ENCODE measurements at regions not wholly inside any gene's neighbourhood (a gene's known extent, or its start where the extent isn't known, plus 50 kb on each side); places are given as distances from the start of the nearest gene placed in this dataset.

DNA sequence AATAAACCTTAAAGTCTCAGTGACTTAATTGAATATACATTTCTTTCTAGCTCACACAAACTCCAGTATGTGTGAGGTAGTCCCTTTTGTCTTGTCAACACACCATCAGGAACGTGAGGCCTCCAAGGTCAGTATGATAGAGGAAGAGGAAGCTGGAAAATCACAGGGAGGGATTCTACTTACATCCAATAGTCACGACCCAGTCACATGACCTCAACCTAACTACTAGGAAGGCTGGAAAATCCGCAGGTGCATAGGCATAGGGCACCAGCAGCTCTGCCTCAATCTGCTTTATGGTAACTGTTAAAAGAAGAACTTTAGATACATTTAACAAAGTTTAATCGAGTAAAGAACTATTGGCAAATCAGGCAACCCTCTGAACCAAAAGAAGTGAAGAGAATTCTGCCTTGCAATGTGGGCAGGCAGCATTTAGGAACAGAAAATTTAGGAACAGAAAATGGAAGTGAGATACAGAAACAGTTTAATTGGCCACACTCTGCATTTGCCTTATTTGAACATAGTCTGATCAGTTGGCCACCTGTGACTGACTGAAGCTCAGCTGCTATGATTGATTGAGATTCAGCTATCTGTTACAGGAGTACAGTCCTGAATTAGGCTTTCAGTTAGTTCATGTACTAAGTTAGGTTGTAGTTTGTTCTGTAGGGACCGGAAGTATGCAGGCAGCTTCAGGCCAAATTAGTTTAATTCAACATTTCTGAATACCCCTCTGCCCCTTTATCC, 165.0 kb upstream of the PARD3B start:
- DNase-seq (ENCODE audit: low spot score): no peak
- no peak for ATAC-seq (ENCODE audit: low FRiP score)
- TF ChIP-seq, protein P1, sequence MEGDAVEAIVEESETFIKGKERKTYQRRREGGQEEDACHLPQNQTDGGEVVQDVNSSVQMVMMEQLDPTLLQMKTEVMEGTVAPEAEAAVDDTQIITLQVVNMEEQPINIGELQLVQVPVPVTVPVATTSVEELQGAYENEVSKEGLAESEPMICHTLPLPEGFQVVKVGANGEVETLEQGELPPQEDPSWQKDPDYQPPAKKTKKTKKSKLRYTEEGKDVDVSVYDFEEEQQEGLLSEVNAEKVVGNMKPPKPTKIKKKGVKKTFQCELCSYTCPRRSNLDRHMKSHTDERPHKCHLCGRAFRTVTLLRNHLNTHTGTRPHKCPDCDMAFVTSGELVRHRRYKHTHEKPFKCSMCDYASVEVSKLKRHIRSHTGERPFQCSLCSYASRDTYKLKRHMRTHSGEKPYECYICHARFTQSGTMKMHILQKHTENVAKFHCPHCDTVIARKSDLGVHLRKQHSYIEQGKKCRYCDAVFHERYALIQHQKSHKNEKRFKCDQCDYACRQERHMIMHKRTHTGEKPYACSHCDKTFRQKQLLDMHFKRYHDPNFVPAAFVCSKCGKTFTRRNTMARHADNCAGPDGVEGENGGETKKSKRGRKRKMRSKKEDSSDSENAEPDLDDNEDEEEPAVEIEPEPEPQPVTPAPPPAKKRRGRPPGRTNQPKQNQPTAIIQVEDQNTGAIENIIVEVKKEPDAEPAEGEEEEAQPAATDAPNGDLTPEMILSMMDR (IDR thresholded peaks at IDR 0.05): no peak

DNA sequence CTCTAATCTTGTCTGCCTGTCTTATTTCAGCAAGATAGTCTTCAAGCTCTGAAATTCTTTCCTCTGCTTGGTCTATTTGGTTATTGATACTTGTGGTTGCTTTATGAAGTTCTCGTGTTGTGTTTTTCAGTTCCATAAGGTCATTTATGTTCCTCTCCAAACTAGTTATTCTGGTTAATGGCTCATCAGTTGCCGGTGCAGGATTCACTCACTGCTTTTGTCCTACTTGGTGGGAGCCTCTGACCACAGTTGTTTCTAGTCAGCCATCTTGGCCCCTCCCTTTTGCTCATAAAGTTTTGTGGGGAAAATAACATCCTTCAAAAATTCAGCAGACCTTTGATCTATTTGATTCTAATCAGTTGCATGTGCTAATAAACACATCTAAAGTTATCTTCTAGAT, 158.6 kb upstream of the PARD3B start:
- DNase-seq (ENCODE audit: low spot score): no peak
- TF ChIP-seq, protein P1 (IDR thresholded peaks at IDR 0.05): no peak

DNA sequence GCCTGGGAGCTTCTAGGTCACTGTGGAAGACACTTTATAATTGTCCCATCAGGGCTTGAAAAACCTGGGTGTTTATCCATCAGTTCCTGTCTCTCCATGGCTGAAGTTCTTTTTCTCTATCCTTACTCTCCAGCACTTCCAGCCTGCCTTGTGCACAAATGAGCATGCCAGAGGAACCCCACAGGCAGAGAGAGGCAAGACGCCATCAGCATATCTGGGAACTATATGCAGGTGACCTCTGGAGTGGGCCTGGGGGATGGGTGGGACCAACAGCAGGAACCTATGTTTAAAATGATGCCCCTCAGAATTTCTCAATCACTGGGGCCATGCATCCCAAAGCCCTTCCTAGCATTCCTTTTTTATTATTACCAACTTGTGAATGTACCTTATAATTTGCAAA, 156.2 kb upstream of the PARD3B start:
- ATAC-seq (ENCODE audit: low FRiP score) (no peak), DNase-seq (ENCODE audit: low spot score) (no peak)
- TF ChIP-seq, protein P1 (IDR thresholded peaks at IDR 0.05): no peak

More for the DNA sequence above, 158.6 kb upstream of the PARD3B start:
- no peak for ATAC-seq (ENCODE audit: low FRiP score)

DNA sequence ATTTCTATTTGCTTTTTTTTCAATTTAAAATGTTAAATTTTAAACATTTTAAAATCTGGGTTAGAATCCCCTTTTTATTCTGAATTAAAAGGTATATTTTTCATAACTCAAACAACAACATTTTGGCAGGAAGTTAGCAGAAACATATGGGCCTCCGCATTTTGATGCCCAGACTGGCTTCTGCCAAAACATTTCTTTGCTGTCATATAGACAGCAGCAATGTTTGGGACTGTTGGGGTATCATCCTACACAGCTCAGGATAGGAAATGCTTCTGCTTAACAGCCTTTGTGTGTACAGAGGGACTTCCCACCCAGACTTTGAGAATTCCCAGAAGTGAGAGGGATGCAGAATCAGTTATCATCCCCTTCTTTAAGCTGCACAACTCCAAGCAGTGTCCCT, 155.4 kb upstream of the PARD3B start:
- TF ChIP-seq, protein P1 (IDR thresholded peaks at IDR 0.05): no peak
- no peak for ATAC-seq (ENCODE audit: low FRiP score)
- DNase-seq (ENCODE audit: low spot score): no peak

DNA sequence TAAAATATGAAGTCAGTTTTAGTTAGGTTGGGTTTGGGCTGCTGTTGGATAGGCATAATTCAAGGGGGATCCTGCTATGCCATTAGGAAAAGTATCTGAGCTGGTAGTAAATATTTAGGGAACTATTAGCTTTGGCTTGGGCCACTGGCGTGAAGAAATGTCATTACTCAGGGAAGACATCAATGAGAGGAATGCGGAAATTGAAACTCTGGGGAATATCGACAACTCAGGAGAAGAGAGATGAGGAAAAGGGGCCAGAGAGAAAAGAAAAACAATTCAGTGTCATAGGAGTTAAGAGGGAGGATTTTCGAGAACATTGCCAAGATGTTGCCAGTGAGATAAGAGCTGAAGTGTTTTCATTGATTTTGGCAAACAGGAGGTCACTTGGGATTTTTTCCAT, 149.7 kb upstream of the PARD3B start:
- ATAC-seq (ENCODE audit: low FRiP score): no peak
- TF ChIP-seq, protein P1 (IDR thresholded peaks at IDR 0.05): no peak
- DNase-seq (ENCODE audit: low spot score): no peak

DNA sequence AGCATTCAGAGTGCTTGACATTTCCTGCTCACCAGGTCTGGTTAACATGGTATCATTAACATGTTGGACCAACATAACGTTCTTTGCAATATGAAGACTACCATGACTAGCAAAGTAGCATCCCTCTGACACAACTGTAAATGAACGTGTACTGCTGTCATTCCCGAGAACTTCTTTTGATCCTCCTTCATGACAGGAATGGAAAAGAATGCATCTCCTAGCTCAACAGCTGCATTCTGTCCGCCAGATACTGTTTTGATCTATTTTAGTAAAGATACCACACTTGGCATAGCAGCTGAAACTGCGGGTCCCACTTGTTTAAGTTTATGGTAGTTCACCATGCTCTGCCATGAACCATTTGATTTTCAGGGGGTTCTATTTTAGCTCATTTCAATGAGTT, 144.2 kb upstream of the PARD3B start:
- no peak for ATAC-seq (ENCODE audit: low FRiP score)
- TF ChIP-seq, protein P1 (IDR thresholded peaks at IDR 0.05): no peak

More for the DNA sequence above, 144.2 kb upstream of the PARD3B start:
- no peak for DNase-seq (ENCODE audit: low spot score)
